HepG2 (cell line): ENCODE measurements at regions not wholly inside any gene's neighbourhood (a gene's known extent, or its start where the extent isn't known, plus 50 kb on each side); places are given as distances from the start of the nearest gene placed in this dataset.

Source experiments
- CCAR2 ChIP-seq: fragments of 200-400 bp; formaldehyde crosslinking; optimal IDR thresholded peaks from 2 replicates; pipeline ENCODE3; 2018; ENCODE audit warnings: low read depth, mild to moderate bottlenecking, low read length, moderate library complexity
- SIX1 ChIP-seq: sonication (generic); formaldehyde crosslinking; IDR thresholded peaks from 2 replicates; pipeline ENCODE4 v1.4.0; 2020; ENCODE audit warnings: missing genetic modification reagents, borderline replicate concordance
- ZFP91 ChIP-seq: sonication (generic); formaldehyde crosslinking; IDR thresholded peaks from 2 replicates; pipeline ENCODE4 v1.9.0; 2022; ENCODE audit warnings: missing genetic modification reagents, mild to moderate bottlenecking, borderline replicate concordance
- ZMAT3 ChIP-seq: sonication (generic); formaldehyde crosslinking; conservative IDR thresholded peaks from 2 replicates; pipeline ENCODE4 v1.7.0; 2021; ENCODE audit warnings: missing genetic modification reagents
- ZNF101 ChIP-seq: sonication (generic); formaldehyde crosslinking; IDR thresholded peaks from 2 replicates; pipeline ENCODE4 v1.4.0; 2020; ENCODE audit warnings: mild to moderate bottlenecking, low read depth, missing genetic modification reagents, borderline replicate concordance
- ZNF3 ChIP-seq: IDR thresholded peaks from 2 replicates; pipeline ENCODE4 v1.7.0; 2017; ENCODE audit warnings: inconsistent platforms
- ZNF570 ChIP-seq: sonication (generic); formaldehyde crosslinking; IDR thresholded peaks from 2 replicates; pipeline ENCODE4 v1.4.0; 2020; ENCODE audit warnings: mild to moderate bottlenecking, missing genetic modification reagents, borderline replicate concordance
- TF ChIP-seq, protein P1 (sequence below): sonication (generic); formaldehyde crosslinking; IDR thresholded peaks from 2 replicates; pipeline ENCODE4 v1.4.0; 2020; ENCODE audit warnings: mild to moderate bottlenecking, missing genetic modification reagents
- TF ChIP-seq, protein P2 (sequence below): sonication (generic); formaldehyde crosslinking; IDR thresholded peaks from 2 replicates; pipeline ENCODE4 v1.4.0; 2020; ENCODE audit warnings: missing genetic modification reagents; ENCODE audit errors: not compliant biosample characterization

DNA sequence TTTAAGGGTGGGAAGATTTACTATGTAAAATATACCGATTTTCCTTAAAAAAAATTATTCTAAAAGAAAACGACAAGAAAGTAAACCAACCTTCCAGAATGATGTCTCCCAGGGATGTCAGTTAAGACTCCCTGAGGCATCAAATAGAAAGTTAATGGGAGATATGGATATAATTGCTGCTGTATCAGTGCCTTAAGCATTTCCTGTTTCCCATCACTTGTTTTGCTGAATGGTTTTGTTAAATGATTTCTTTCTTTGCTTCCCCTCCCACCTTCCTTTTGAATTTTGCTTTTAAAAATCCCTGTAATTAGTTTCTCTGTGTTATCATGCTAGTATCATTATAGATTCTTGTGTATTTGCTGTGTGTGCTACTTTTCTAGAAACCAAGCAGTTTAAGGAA is 154.3 kb upstream of the CWC22 start (continued):
- TF ChIP-seq, protein P1, sequence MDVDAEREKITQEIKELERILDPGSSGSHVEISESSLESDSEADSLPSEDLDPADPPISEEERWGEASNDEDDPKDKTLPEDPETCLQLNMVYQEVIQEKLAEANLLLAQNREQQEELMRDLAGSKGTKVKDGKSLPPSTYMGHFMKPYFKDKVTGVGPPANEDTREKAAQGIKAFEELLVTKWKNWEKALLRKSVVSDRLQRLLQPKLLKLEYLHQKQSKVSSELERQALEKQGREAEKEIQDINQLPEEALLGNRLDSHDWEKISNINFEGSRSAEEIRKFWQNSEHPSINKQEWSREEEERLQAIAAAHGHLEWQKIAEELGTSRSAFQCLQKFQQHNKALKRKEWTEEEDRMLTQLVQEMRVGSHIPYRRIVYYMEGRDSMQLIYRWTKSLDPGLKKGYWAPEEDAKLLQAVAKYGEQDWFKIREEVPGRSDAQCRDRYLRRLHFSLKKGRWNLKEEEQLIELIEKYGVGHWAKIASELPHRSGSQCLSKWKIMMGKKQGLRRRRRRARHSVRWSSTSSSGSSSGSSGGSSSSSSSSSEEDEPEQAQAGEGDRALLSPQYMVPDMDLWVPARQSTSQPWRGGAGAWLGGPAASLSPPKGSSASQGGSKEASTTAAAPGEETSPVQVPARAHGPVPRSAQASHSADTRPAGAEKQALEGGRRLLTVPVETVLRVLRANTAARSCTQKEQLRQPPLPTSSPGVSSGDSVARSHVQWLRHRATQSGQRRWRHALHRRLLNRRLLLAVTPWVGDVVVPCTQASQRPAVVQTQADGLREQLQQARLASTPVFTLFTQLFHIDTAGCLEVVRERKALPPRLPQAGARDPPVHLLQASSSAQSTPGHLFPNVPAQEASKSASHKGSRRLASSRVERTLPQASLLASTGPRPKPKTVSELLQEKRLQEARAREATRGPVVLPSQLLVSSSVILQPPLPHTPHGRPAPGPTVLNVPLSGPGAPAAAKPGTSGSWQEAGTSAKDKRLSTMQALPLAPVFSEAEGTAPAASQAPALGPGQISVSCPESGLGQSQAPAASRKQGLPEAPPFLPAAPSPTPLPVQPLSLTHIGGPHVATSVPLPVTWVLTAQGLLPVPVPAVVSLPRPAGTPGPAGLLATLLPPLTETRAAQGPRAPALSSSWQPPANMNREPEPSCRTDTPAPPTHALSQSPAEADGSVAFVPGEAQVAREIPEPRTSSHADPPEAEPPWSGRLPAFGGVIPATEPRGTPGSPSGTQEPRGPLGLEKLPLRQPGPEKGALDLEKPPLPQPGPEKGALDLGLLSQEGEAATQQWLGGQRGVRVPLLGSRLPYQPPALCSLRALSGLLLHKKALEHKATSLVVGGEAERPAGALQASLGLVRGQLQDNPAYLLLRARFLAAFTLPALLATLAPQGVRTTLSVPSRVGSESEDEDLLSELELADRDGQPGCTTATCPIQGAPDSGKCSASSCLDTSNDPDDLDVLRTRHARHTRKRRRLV (CRISPR knock-in tag) = no peak
- TF ChIP-seq ZMAT3 (CRISPR knock-in tag) (no peak), SIX1 (CRISPR knock-in tag) (no peak), CCAR2 (no peak), ZNF3 (CRISPR knock-in tag) (no peak), ZFP91 (CRISPR knock-in tag) (no peak), ZNF570 (CRISPR knock-in tag) (no peak), ZNF101 (CRISPR knock-in tag) (no peak)
- TF ChIP-seq, protein P2, sequence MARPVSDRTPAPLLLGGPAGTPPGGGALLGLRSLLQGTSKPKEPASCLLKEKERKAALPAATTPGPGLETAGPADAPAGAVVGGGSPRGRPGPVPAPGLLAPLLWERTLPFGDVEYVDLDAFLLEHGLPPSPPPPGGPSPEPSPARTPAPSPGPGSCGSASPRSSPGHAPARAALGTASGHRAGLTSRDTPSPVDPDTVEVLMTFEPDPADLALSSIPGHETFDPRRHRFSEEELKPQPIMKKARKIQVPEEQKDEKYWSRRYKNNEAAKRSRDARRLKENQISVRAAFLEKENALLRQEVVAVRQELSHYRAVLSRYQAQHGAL (CRISPR knock-in tag) = no peak
- TF ChIP-seq, all 625 proteins: peak for 0
